Stimulated activated naive B cell treated with anti-CD40 and anti-IgM and Interleukin-4, amounts not matched to agents 10 μg/mL and 1 μg/mL and 100 μg/mL, for 72 hours (primary cell): ENCODE measurements at regions not wholly inside any gene's neighbourhood (a gene's known extent, or its start where the extent isn't known, plus 50 kb on each side); places are given as distances from the start of the nearest gene placed in this dataset.

Experiments
- ATAC-seq, 2 donors: fragments of 150-1000 bp; cut with Tn5 transposase; replicated peaks; 2 replicates each; pipeline ENCODE4 v1.10.0; 2021; ENCODE audit warnings: moderate library complexity in 1 of 2
- DNase-seq: peaks from one replicate; pipeline ENCODE4 v3.0.0; 2021
- H3K27ac Mint-ChIP-seq: one replicate; pipeline ENCODE4 v1.8.0; 2022; ENCODE audit warnings: mild to moderate bottlenecking, mixed read lengths
- H3K27me3 Mint-ChIP-seq, 2 donors: one replicate each; pipeline ENCODE4 v1.8.0; 2022; ENCODE audit warnings: mixed read lengths in 2 of 2
- H3K36me3 Mint-ChIP-seq, 2 donors: one replicate each; pipeline ENCODE4 v1.8.0; 2022; ENCODE audit warnings: mixed read lengths in 2 of 2, mild to moderate bottlenecking in 1 of 2
- H3K4me1 Mint-ChIP-seq, 2 donors: one replicate each; pipeline ENCODE4 v1.8.0; 2022; ENCODE audit warnings: mixed read lengths in 2 of 2, mild to moderate bottlenecking in 1 of 2
- H3K4me3 Mint-ChIP-seq, 2 donors: one replicate each; pipeline ENCODE4 v1.8.0; 2022; ENCODE audit warnings: mild to moderate bottlenecking in 2 of 2, mixed read lengths in 2 of 2, moderate library complexity in 1 of 2
- H3K9me3 Mint-ChIP-seq, 2 donors: one replicate each; pipeline ENCODE4 v1.8.0; 2022; ENCODE audit warnings: mixed read lengths in 2 of 2, mild to moderate bottlenecking in 1 of 2

GRCh38 chr4:134610172-134610571, 408.6 kb upstream of the PABPC4L start:
- H3K27me3 Mint-ChIP-seq: no peaks in the 10 kb centered on the region
- ATAC-seq (no peak), DNase-seq (no peak)
- no peak overlapping the region for H3K4me3 Mint-ChIP-seq
- H3K36me3 Mint-ChIP-seq: no peaks in the 10 kb centered on the region
- H3K4me1 Mint-ChIP-seq: no peaks in the 10 kb centered on the region
- H3K9me3 Mint-ChIP-seq: no peaks in the 10 kb centered on the region
- no peak overlapping the region for H3K27ac Mint-ChIP-seq

- ATAC-seq (no peak), DNase-seq (no peak)
- no peaks in the 10 kb centered on the region for H3K36me3 Mint-ChIP-seq
- no peaks in the 10 kb centered on the region for H3K27me3 Mint-ChIP-seq
- no peaks in the 10 kb centered on the region for H3K4me1 Mint-ChIP-seq
- H3K27ac Mint-ChIP-seq: no peak overlapping the region
- peaks cover 4 to 11% of the 10 kb centered on the region in 2 donors for H3K9me3 Mint-ChIP-seq
- no peak overlapping the region for H3K4me3 Mint-ChIP-seq
Observed at GRCh38 chr4:134601706-134602105, 400.1 kb upstream of the PABPC4L start.

- DNase-seq (no peak), ATAC-seq (no peak)
- H3K27ac Mint-ChIP-seq: no peak overlapping the region
- H3K27me3 Mint-ChIP-seq: no peaks in the 10 kb centered on the region
- no peak overlapping the region for H3K4me3 Mint-ChIP-seq
- H3K4me1 Mint-ChIP-seq: no peaks in the 10 kb centered on the region
- no peaks in the 10 kb centered on the region for H3K36me3 Mint-ChIP-seq
- H3K9me3 Mint-ChIP-seq: no peaks in the 10 kb centered on the region
Observed at GRCh38 chr4:134591326-134591725, 389.7 kb upstream of the PABPC4L start.

- ATAC-seq (no peak), DNase-seq (no peak)
- Mint-ChIP-seq H3K27ac (no peak overlapping the region), H3K27me3 (no peaks in the 10 kb centered on the region), H3K9me3 (no peaks in the 10 kb centered on the region), H3K36me3 (no peaks in the 10 kb centered on the region), H3K4me1 (no peaks in the 10 kb centered on the region), H3K4me3 (no peak overlapping the region)
Observed at GRCh38 chr4:134585972-134586371, 384.4 kb upstream of the PABPC4L start.

- H3K9me3 Mint-ChIP-seq: peaks cover 4% of the 10 kb centered on the region in 2 donors
Observed at GRCh38 chr4:134567461-134567860, 365.9 kb upstream of the PABPC4L start.

GRCh38 chr4:134560728-134561127, 359.1 kb upstream of the PABPC4L start:
- H3K9me3 Mint-ChIP-seq: peaks cover 2 to 5% of the 10 kb centered on the region in 2 donors
- no peak for DNase-seq

More at GRCh38 chr4:134567461-134567860, 365.9 kb upstream of the PABPC4L start:
- Mint-ChIP-seq H3K27me3 (no peaks in the 10 kb centered on the region), H3K4me1 (no peaks in the 10 kb centered on the region), H3K36me3 (no peaks in the 10 kb centered on the region), H3K27ac (no peak overlapping the region), H3K4me3 (no peak overlapping the region)
- no peak for DNase-seq
- ATAC-seq: no peak

GRCh38 chr4:134552063-134552462, 350.5 kb upstream of the PABPC4L start:
- H3K36me3 Mint-ChIP-seq: no peaks in the 10 kb centered on the region
- H3K4me3 Mint-ChIP-seq: no peak overlapping the region
- DNase-seq (no peak), ATAC-seq (no peak)
- no peaks in the 10 kb centered on the region for H3K4me1 Mint-ChIP-seq
- peaks cover 6 to 8% of the 10 kb centered on the region in 2 donors for H3K9me3 Mint-ChIP-seq
- no peaks in the 10 kb centered on the region for H3K27me3 Mint-ChIP-seq
- no peak overlapping the region for H3K27ac Mint-ChIP-seq

More at GRCh38 chr4:134560728-134561127, 359.1 kb upstream of the PABPC4L start:
- H3K27ac Mint-ChIP-seq: no peak overlapping the region
- H3K27me3 Mint-ChIP-seq: no peaks in the 10 kb centered on the region
- H3K4me1 Mint-ChIP-seq: no peaks in the 10 kb centered on the region
- ATAC-seq: no peak
- no peak overlapping the region for H3K4me3 Mint-ChIP-seq
- H3K36me3 Mint-ChIP-seq: no peaks in the 10 kb centered on the region

GRCh38 chr4:134551348-134551747, 349.8 kb upstream of the PABPC4L start:
- H3K4me3 Mint-ChIP-seq: no peak overlapping the region
- H3K9me3 Mint-ChIP-seq: peaks cover 6 to 9% of the 10 kb centered on the region in 2 donors
- no peaks in the 10 kb centered on the region for H3K36me3 Mint-ChIP-seq
- ATAC-seq (no peak), DNase-seq (no peak)
- no peaks in the 10 kb centered on the region for H3K4me1 Mint-ChIP-seq
- H3K27ac Mint-ChIP-seq: no peak overlapping the region
- no peaks in the 10 kb centered on the region for H3K27me3 Mint-ChIP-seq

- Mint-ChIP-seq H3K36me3 (no peaks in the 10 kb centered on the region), H3K27ac (no peak overlapping the region), H3K27me3 (no peaks in the 10 kb centered on the region), H3K9me3 (peaks cover 6 to 9% of the 10 kb centered on the region in 2 donors), H3K4me1 (no peaks in the 10 kb centered on the region), H3K4me3 (no peak overlapping the region)
- ATAC-seq (no peak), DNase-seq (no peak)
Observed at GRCh38 chr4:134548052-134548628, 346.6 kb upstream of the PABPC4L start.

- Mint-ChIP-seq H3K4me3 (no peak overlapping the region), H3K4me1 (no peaks in the 10 kb centered on the region), H3K9me3 (peaks cover 6 to 9% of the 10 kb centered on the region in 2 donors), H3K36me3 (no peaks in the 10 kb centered on the region), H3K27ac (no peak overlapping the region), H3K27me3 (no peaks in the 10 kb centered on the region)
- DNase-seq: no peak
- no peak for ATAC-seq
Observed at GRCh38 chr4:134546279-134546678, 344.7 kb upstream of the PABPC4L start.

GRCh38 chr4:134544303-134544770, 342.7 kb upstream of the PABPC4L start:
- DNase-seq (no peak), ATAC-seq (no peak)
- Mint-ChIP-seq H3K27me3 (no peaks in the 10 kb centered on the region), H3K9me3 (peaks cover 6 to 9% of the 10 kb centered on the region in 2 donors), H3K4me1 (no peaks in the 10 kb centered on the region), H3K27ac (no peak overlapping the region), H3K4me3 (no peak overlapping the region), H3K36me3 (no peaks in the 10 kb centered on the region)

GRCh38 chr4:134540588-134540987, 339.0 kb upstream of the PABPC4L start:
- Mint-ChIP-seq H3K27me3 (no peaks in the 10 kb centered on the region), H3K4me1 (no peaks in the 10 kb centered on the region), H3K36me3 (no peaks in the 10 kb centered on the region), H3K9me3 (peaks cover 0 to 1% of the 10 kb centered on the region in 2 donors), H3K4me3 (no peak overlapping the region), H3K27ac (no peak overlapping the region)
- DNase-seq (no peak), ATAC-seq (no peak)

- DNase-seq: no peak
- Mint-ChIP-seq H3K9me3 (peaks cover 0 to 1% of the 10 kb centered on the region in 2 donors), H3K27ac (no peak overlapping the region), H3K36me3 (no peaks in the 10 kb centered on the region), H3K27me3 (no peaks in the 10 kb centered on the region), H3K4me1 (no peaks in the 10 kb centered on the region), H3K4me3 (no peak overlapping the region)
- ATAC-seq: no peak
Observed at GRCh38 chr4:134539729-134540231, 338.2 kb upstream of the PABPC4L start.

GRCh38 chr4:134537701-134538100, 336.1 kb upstream of the PABPC4L start:
- H3K9me3 Mint-ChIP-seq: peaks cover 0 to 1% of the 10 kb centered on the region in 2 donors
- no peak for DNase-seq
- H3K4me1 Mint-ChIP-seq: no peaks in the 10 kb centered on the region
- no peaks in the 10 kb centered on the region for H3K27me3 Mint-ChIP-seq
- no peak overlapping the region for H3K4me3 Mint-ChIP-seq
- H3K36me3 Mint-ChIP-seq: no peaks in the 10 kb centered on the region
- ATAC-seq: no peak
- no peak overlapping the region for H3K27ac Mint-ChIP-seq

- no peaks in the 10 kb centered on the region for H3K27me3 Mint-ChIP-seq
- H3K36me3 Mint-ChIP-seq: no peaks in the 10 kb centered on the region
- no peak for DNase-seq
Observed at GRCh38 chr4:134533068-134533467, 331.5 kb upstream of the PABPC4L start.

More at GRCh38 chr4:134533068-134533467, 331.5 kb upstream of the PABPC4L start:
- Mint-ChIP-seq H3K9me3 (peaks cover 0 to 1% of the 10 kb centered on the region in 2 donors), H3K4me1 (no peaks in the 10 kb centered on the region), H3K27ac (no peak overlapping the region), H3K4me3 (no peak overlapping the region)
- ATAC-seq: no peak
